Right lobe of liver (tissue), 4 donors: ENCODE measurements at regions not wholly inside any gene's neighbourhood (a gene's known extent, or its start where the extent isn't known, plus 50 kb on each side); places are given as distances from the start of the nearest gene placed in this dataset.

Experiments
- POLR2A ChIP-seq: fragments of 450-650 bp; IDR thresholded peaks from one replicate; pipeline ENCODE4 v1.6.1; 2017; ENCODE audit warnings: antibody characterized with exemption, mild to moderate bottlenecking
- TF ChIP-seq, protein P1 (sequence below), 4 donors: fragments of 200-600 bp in 3 of 4; fragments of 450-650 bp in 1 of 4; IDR thresholded peaks; one replicate each; pipeline versions ENCODE4 v1.5.1 to v1.8.0; 2016 to 2022; ENCODE audit warnings: antibody characterized with exemption in 4 of 4, mild to moderate bottlenecking in 2 of 4
- donor health status: DM: no; HTN: no; CAD: no.
- donor health status: DM: no; HTN: no; CAD: no.
- donor health status: DM: no; HTN: yes; CAD: no.

DNA sequence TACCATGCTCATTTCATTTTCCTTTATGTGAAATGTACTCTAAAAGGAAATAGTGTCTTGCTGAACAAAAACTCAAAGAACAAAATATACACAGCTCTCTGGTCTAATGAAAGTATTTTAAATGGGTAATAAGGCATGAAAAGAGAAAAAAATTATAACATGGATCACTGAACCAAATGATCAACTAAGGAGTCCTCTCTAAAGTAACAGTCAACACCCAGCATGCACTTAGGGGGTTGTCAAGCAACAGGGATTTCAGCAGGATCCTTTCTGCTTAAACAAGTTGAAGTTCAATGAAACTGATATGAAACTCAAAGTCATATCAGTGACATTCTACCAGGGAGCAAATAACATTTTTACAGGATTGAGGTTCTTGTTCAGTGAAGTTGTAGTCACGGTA is 398.8 kb downstream of the SEC23A start:
- TF ChIP-seq, protein P1, sequence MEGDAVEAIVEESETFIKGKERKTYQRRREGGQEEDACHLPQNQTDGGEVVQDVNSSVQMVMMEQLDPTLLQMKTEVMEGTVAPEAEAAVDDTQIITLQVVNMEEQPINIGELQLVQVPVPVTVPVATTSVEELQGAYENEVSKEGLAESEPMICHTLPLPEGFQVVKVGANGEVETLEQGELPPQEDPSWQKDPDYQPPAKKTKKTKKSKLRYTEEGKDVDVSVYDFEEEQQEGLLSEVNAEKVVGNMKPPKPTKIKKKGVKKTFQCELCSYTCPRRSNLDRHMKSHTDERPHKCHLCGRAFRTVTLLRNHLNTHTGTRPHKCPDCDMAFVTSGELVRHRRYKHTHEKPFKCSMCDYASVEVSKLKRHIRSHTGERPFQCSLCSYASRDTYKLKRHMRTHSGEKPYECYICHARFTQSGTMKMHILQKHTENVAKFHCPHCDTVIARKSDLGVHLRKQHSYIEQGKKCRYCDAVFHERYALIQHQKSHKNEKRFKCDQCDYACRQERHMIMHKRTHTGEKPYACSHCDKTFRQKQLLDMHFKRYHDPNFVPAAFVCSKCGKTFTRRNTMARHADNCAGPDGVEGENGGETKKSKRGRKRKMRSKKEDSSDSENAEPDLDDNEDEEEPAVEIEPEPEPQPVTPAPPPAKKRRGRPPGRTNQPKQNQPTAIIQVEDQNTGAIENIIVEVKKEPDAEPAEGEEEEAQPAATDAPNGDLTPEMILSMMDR (IDR thresholded peaks at IDR 0.05): no peak
- no peak for TF ChIP-seq POLR2A
